ENCODE measurements at regions not wholly inside any gene's neighbourhood (a gene's known extent, or its start where the extent isn't known, plus 50 kb on each side); places are given as distances from the start of the nearest gene placed in this dataset.

GRCh38 chr20:48294942-48295341 lies 509.7 kb upstream of the SULF2 start:
- no peaks in the 10 kb centered on the region for H3K27me3 ChIP-seq (ENCODE audit: insufficient read depth, insufficient read length)
- no peak for TF ChIP-seq SUZ12 (IDR thresholded peaks at IDR 0.05; ENCODE audit: extremely low read depth, insufficient read depth, insufficient read length)
- no peak for TF ChIP-seq YY1 (IDR thresholded peaks at IDR 0.05; ENCODE audit: insufficient read depth, insufficient read length)
- no peak for TF ChIP-seq ZNF274 (IDR thresholded peaks at IDR 0.05; ENCODE audit: low read depth, low read length)
- DNase-seq (ENCODE audit: low read depth, low spot score): no peak
- H3K9ac ChIP-seq (ENCODE audit: insufficient read length, low read depth): no peak overlapping the region
- peaks cover 4% of the 10 kb centered on the region for H3K4me1 ChIP-seq (ENCODE audit: insufficient read depth, insufficient read length)
- H3K4me3 ChIP-seq (ENCODE audit: insufficient read length, low read depth): no peak overlapping the region
- H3K36me3 ChIP-seq (ENCODE audit: insufficient read depth, insufficient read length, low read length): no peaks in the 10 kb centered on the region
- peaks cover 9% of the 10 kb centered on the region; the same call in 1 of the 2 replicates for H3K9me3 ChIP-seq (ENCODE audit: insufficient read depth, low read length)

GRCh38 chr20:48294196-48294595 lies 508.9 kb upstream of the SULF2 start:
- TF ChIP-seq SUZ12 (IDR thresholded peaks at IDR 0.05; ENCODE audit: extremely low read depth, insufficient read depth, insufficient read length) (no peak), YY1 (IDR thresholded peaks at IDR 0.05; ENCODE audit: insufficient read depth, insufficient read length) (no peak), ZNF274 (IDR thresholded peaks at IDR 0.05; ENCODE audit: low read depth, low read length) (no peak)
- no peak overlapping the region for H3K4me3 ChIP-seq (ENCODE audit: insufficient read length, low read depth)
- H3K4me1 ChIP-seq (ENCODE audit: insufficient read depth, insufficient read length): peaks cover 4% of the 10 kb centered on the region
- H3K36me3 ChIP-seq (ENCODE audit: insufficient read depth, insufficient read length, low read length): no peaks in the 10 kb centered on the region
- H3K27me3 ChIP-seq (ENCODE audit: insufficient read depth, insufficient read length): no peaks in the 10 kb centered on the region
- peaks cover 9% of the 10 kb centered on the region; the same call in 1 of the 2 replicates for H3K9me3 ChIP-seq (ENCODE audit: insufficient read depth, low read length)
- DNase-seq (ENCODE audit: low read depth, low spot score): no peak
- H3K9ac ChIP-seq (ENCODE audit: insufficient read length, low read depth): no peak overlapping the region

- H3K9ac ChIP-seq (ENCODE audit: insufficient read length, low read depth): no peak overlapping the region
- no peak overlapping the region for H3K4me3 ChIP-seq (ENCODE audit: insufficient read length, low read depth)
- TF ChIP-seq SUZ12 (IDR thresholded peaks at IDR 0.05; ENCODE audit: extremely low read depth, insufficient read depth, insufficient read length) (no peak), YY1 (IDR thresholded peaks at IDR 0.05; ENCODE audit: insufficient read depth, insufficient read length) (no peak), ZNF274 (IDR thresholded peaks at IDR 0.05; ENCODE audit: low read depth, low read length) (no peak)
- no peaks in the 10 kb centered on the region for H3K27me3 ChIP-seq (ENCODE audit: insufficient read depth, insufficient read length)
- peaks cover 9% of the 10 kb centered on the region; the same call in 1 of the 2 replicates for H3K9me3 ChIP-seq (ENCODE audit: insufficient read depth, low read length)
- H3K36me3 ChIP-seq (ENCODE audit: insufficient read depth, insufficient read length, low read length): no peaks in the 10 kb centered on the region
- H3K4me1 ChIP-seq (ENCODE audit: insufficient read depth, insufficient read length): no peaks in the 10 kb centered on the region
- no peak for DNase-seq (ENCODE audit: low read depth, low spot score)
These were observed 508.4 kb upstream of the SULF2 start for GRCh38 chr20:48293671-48294070.

GRCh38 chr20:48292806-48293205 lies 507.5 kb upstream of the SULF2 start:
- DNase-seq (ENCODE audit: low read depth, low spot score): peak; percentile 76
- Histone ChIP-seq H3K9ac (ENCODE audit: insufficient read length, low read depth) (no peak overlapping the region), H3K9me3 (ENCODE audit: insufficient read depth, low read length) (peaks cover 3% of the 10 kb centered on the region; the same call in 1 of the 2 replicates), H3K27me3 (ENCODE audit: insufficient read depth, insufficient read length) (no peaks in the 10 kb centered on the region), H3K4me1 (ENCODE audit: insufficient read depth, insufficient read length) (no peaks in the 10 kb centered on the region), H3K4me3 (ENCODE audit: insufficient read length, low read depth) (no peak overlapping the region), H3K36me3 (ENCODE audit: insufficient read depth, insufficient read length, low read length) (no peaks in the 10 kb centered on the region)
- TF ChIP-seq SUZ12 (IDR thresholded peaks at IDR 0.05; ENCODE audit: extremely low read depth, insufficient read depth, insufficient read length): no peak
- no peak for TF ChIP-seq YY1 (IDR thresholded peaks at IDR 0.05; ENCODE audit: insufficient read depth, insufficient read length)
- TF ChIP-seq ZNF274 (IDR thresholded peaks at IDR 0.05; ENCODE audit: low read depth, low read length): no peak

- no peak for TF ChIP-seq SUZ12 (IDR thresholded peaks at IDR 0.05; ENCODE audit: extremely low read depth, insufficient read depth, insufficient read length)
- TF ChIP-seq ZNF274 (IDR thresholded peaks at IDR 0.05; ENCODE audit: low read depth, low read length): no peak
- TF ChIP-seq YY1 (IDR thresholded peaks at IDR 0.05; ENCODE audit: insufficient read depth, insufficient read length): no peak
- H3K36me3 ChIP-seq (ENCODE audit: insufficient read depth, insufficient read length, low read length): no peaks in the 10 kb centered on the region
- no peak overlapping the region for H3K4me3 ChIP-seq (ENCODE audit: insufficient read length, low read depth)
- no peaks in the 10 kb centered on the region for H3K27me3 ChIP-seq (ENCODE audit: insufficient read depth, insufficient read length)
- no peaks in the 10 kb centered on the region for H3K4me1 ChIP-seq (ENCODE audit: insufficient read depth, insufficient read length)
- DNase-seq (ENCODE audit: low read depth, low spot score): no peak
- H3K9me3 ChIP-seq (ENCODE audit: insufficient read depth, low read length): no peaks in the 10 kb centered on the region
- no peak overlapping the region for H3K9ac ChIP-seq (ENCODE audit: insufficient read length, low read depth)
These were observed 506.6 kb upstream of the SULF2 start for GRCh38 chr20:48291896-48292295.

GRCh38 chr20:48288930-48289507 lies 503.7 kb upstream of the SULF2 start:
- H3K4me1 ChIP-seq (ENCODE audit: insufficient read depth, insufficient read length): no peaks in the 10 kb centered on the region
- no peak overlapping the region for H3K4me3 ChIP-seq (ENCODE audit: insufficient read length, low read depth)
- TF ChIP-seq ZNF274 (IDR thresholded peaks at IDR 0.05; ENCODE audit: low read depth, low read length) (no peak), SUZ12 (IDR thresholded peaks at IDR 0.05; ENCODE audit: extremely low read depth, insufficient read depth, insufficient read length) (no peak), YY1 (IDR thresholded peaks at IDR 0.05; ENCODE audit: insufficient read depth, insufficient read length) (no peak)

GRCh38 chr20:48287552-48288170 lies 502.4 kb upstream of the SULF2 start:
- Histone ChIP-seq H3K4me3 (ENCODE audit: insufficient read length, low read depth) (no peak overlapping the region), H3K27me3 (ENCODE audit: insufficient read depth, insufficient read length) (no peaks in the 10 kb centered on the region), H3K9me3 (ENCODE audit: insufficient read depth, low read length) (peaks cover 8% of the 10 kb centered on the region; the same call in 1 of the 2 replicates), H3K9ac (ENCODE audit: insufficient read length, low read depth) (no peak overlapping the region), H3K4me1 (ENCODE audit: insufficient read depth, insufficient read length) (no peaks in the 10 kb centered on the region), H3K36me3 (ENCODE audit: insufficient read depth, insufficient read length, low read length) (no peaks in the 10 kb centered on the region)
- TF ChIP-seq SUZ12 (IDR thresholded peaks at IDR 0.05; ENCODE audit: extremely low read depth, insufficient read depth, insufficient read length): no peak
- DNase-seq (ENCODE audit: low read depth, low spot score): no peak

More at GRCh38 chr20:48288930-48289507, 503.7 kb upstream of the SULF2 start:
- Histone ChIP-seq H3K9me3 (ENCODE audit: insufficient read depth, low read length) (no peaks in the 10 kb centered on the region), H3K9ac (ENCODE audit: insufficient read length, low read depth) (no peak overlapping the region), H3K36me3 (ENCODE audit: insufficient read depth, insufficient read length, low read length) (no peaks in the 10 kb centered on the region), H3K27me3 (ENCODE audit: insufficient read depth, insufficient read length) (no peaks in the 10 kb centered on the region)
- no peak for DNase-seq (ENCODE audit: low read depth, low spot score)
